AG08395 (cell line): ENCODE measurements at regions not wholly inside any gene's neighbourhood (a gene's known extent, or its start where the extent isn't known, plus 50 kb on each side); places are given as distances from the start of the nearest gene placed in this dataset.

ENCODE experiments used
- DNase-seq: peaks from one replicate; pipeline ENCODE4 v3.0.0; 2012; ENCODE audit warnings: mixed read lengths, low spot score

DNA sequence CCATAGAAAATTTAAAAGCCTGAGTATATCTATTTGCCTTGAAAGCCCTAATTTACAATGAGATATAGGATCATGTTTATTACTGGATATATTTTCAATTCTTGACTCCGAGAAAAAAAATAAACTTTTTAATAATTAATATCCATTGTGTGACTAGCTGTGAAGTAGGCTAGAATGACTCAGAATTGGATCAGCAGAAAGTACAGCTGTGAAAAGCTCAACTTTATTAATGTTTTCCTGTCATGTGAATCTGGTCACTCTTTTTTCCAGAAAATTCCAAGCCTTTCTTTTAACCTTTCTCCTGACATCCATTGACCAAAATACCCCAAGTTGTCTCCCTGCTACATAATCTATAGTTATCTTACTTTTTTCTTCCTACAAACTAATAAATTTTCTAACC is 171.8 kb upstream of the PACRGL start:
- peak; percentile 41 for DNase-seq

DNA sequence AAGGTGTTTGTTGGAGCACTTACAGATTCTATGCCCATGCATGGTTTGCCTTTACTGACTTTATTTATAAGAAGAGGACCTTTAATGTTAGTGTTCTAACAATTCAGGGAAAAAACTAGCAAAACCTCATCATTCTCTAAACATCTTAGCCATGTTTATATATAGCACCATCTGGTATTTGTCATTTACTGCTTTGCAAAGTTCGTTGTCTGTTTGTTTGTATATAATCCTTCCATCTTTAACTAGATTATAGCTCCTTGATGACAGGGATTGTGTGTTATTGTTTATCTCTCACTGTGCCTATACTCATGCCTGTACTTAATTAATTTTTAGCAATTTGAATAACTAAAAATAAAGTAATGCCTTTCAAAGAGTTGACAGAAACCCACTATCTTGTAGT is 170.6 kb upstream of the PACRGL start:
- no peak for DNase-seq

DNA sequence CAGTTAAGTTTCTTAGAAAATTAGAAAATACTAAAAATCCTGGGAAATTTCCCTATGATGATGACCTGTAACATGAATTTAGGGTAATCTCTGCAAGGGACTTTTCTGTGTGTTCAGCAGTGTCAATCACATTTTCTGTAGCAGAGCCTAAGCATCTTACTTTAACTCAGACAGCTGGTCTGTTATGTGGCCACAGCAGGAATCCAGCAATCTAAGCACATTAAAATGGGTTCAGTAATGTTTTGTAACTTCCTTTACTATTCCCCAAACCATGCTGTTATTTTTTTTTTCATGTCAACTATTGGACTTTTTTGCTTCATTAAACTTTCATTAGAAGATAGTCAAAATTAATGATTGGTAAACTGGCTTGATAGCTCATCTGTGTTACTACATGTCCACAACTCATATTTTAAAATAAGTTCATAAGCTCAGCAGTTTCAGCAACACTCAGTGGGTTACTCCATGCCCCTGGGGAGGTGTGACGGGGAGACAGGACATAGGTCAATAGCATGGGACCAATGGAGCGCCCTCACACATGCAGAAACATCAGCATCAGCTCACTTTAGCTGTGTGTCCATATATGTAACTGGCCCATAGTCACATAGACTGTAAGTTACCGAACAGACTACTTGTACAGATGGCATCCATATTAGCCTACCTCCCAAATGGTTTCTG is 168.0 kb upstream of the PACRGL start:
- DNase-seq, result no peak

DNA sequence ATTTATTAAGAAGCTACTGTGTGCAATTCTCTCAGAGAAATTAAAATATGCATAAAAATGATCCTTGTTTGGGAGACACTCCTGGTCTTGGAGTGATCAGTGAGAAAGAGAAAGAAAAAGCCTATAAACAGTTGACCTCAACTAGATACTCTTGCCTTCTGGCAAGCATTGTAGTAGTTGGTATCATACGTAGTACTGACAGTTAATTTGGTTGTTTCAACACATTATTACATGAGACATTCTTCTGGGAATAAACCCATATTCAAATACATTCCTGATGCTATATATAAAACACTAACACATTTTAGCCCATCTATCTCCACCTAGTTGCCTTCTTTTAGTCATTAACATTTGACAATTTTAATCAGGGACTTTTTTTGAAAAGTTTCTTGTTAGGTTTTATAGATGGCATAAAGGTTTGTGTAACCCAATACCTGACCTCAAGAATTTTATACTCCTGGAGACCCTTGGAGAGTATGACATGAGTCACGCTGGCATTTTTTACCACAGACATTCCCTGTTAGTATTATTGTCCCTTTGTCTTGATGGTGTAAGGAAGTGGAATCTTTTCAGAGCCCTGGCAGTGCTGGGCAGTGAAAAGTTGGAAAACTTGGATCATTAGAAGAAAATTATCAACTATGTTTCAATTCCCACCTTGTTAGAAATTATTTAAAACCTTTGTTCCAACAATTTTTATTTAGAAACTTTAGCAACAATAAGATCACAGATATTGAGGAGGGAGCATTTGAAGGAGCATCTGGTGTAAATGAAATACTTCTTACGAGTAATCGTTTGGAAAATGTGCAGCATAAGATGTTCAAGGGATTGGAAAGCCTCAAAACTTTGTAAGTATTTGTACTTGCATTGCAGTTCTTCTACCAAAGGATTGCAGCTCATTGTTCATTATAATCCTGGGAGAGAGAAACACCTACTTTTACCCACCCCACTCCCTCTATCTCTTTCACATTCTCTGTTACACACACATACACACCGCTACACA is 167.1 kb upstream of the PACRGL start:
- DNase-seq, result peak; percentile 60

DNA sequence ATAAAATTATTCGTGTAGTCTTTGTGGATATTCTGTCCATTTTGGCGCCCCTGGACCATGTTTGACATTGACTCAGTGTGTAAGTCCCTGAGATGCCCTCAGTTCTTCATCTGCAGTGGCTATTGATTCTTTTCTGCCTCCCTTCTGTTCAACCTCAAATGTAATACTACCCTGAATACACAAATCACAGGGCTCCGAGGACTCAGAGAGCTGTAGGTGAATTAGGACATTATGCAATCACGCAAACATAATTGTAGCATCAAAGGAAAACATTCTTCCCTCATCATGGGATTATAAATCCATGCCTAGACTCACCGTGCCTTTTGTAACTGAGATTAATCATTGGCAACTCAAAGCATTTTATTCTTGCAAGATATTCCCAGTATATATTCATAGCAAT is 161.4 kb upstream of the PACRGL start:
- DNase-seq, result no peak

DNA sequence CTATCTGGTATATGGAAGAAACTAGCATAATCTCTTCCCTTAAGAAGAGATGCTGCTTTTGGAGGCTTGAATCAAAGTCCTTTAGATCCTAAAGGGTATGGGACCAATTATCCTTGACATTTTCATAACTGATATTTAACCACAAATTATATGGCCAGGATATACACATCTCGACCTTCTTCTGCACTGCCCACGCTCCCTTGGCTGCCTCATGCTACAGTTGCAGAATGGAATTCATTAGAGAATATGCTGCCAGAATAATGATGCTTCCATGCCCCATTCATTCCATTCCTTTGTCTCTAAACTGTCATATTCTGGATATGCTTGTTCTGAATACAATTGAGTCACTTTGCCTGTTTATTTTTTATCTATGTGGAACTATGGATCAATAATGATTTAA is 157.1 kb upstream of the PACRGL start:
- no peak for DNase-seq

DNA sequence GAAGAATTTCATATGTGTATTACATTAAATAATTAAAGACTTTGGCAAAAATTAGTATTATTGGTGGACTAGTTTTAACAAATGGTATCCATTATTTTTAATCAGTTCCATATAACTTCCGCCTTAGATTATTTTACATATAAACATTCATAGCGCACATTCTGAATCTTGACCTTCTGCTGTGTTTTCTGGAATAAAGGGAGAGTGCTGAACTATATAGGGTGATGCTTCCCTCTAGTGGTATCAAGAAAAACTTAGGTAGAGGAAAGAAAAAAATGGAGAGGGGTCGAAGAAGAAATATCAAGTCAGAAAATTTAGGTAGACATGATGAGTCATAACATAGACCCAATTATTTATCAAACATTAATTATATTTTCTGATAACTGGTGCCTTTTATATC is 155.6 kb upstream of the PACRGL start:
- DNase-seq, result peak; percentile 46

DNA sequence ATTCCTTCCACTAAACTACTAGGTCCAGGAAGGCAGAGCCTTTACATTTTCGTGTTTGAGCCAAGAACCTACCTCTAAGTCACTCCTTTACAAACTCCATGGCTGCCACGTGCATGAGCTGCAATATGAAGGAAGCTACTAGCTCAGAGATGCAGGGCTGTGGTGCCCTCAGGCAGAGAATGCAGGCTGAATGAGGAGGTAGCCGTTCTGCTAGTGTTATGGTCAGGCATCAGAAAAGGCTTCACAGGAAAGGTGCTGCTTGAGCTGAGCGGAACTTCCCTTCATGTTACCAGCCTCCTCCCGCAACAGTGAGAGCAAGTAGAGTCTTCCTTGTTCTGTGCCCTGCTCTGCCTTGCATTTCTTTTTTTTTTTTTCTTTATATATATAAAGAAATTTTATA is 148.3 kb upstream of the PACRGL start:
- no peak for DNase-seq

DNA sequence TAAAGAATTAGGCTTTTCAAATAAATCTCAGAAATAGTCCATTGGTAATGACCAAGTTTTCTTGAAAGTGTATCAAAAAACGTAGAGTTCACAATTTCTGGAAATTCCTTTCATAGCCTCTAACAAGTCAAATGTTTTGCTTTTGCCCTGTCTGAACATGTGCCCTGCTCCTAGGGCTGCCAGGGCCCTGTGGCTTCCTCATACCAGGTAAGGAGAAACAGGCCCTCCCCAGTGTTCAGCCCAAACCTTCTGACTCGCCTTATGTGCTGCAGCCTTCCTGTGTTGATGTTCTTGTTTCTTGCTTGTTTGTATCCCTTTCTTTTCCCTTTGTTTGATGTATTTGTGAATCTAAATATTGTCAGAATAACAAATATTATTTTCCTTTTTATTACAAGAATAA is 146.1 kb upstream of the PACRGL start:
- no peak for DNase-seq

DNA sequence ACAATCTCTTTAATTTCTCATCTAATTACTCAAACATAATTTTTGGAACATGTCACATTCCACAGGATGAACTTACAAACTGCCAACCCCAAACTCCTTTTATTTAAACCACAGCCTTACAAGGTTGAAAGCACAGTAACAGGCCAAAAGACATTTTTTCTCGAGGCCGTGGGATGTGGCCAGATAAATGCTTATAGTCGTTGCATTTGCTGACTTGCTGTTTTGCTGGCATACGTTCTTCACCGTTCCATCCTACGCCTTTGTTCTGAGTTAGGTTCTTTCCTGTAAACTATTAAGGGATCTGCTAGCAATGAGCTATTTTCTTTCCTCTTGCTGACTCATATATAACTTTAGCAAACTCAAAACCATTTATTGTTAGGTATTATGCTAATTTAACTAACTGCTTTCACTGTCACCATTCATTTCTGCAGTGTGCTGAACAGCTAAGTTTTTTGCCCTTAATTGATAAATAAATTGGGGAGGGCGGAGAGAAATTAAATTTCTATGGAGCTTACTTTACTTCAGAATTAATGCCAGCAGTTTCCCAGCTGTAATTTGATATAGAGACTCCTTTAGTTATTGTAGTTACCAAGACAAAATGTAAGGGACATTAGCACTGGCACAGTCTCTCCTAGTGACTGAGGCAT is 135.1 kb upstream of the PACRGL start:
- no peak for DNase-seq

DNA sequence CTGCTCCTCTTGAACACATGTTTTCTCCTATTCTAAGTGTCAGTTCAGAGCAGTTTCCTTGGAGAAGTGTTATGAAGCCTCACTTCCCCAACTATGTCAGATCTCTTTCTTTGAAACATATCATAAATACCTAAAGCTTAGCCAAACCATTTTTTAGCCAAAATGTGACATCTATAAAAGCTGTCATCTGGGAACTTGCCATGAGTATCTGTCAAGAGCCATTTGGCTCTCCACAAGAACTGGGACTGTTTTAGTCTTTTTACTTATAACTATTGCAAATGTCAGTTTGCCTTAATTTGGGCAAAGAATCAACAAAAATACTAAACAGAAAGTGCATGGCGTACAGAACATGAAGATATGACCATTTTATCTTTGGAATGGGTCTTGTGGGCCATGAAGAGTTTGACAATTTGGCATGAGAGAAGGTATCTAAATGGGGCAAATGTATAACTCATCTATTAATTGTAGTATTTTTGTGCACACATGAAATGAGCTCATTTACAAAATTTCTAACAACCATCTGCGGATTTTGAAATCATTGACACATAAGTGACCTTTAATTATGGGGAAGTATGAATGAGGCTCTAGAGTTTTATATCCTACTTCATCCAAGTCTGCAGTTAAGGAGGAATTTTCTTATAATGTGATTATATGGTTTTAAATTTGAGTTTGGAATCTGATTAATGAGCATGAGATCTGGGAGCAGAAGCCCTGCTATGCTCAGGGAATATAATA is 129.1 kb upstream of the PACRGL start:
- DNase-seq, result no peak

DNA sequence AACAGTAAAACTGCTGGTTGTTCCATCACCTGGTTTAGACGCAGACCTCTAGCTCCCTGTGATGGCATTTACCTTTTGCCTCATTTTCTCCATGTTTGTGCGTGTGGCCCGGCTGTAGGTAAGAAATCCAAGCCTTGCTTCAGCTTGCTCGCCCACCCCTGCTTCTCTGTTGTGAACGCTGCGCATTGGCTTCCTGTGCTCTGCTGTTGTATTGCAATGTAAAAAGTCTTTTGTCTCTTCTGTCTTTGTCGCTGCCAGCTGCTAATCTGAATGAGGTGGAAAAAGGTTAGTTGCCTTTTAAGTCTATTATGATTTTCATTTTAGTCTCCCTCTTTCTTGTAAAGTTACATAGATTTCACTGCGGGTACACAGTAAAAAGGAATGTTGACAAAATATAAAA is 127.3 kb upstream of the PACRGL start:
- DNase-seq, result no peak

DNA sequence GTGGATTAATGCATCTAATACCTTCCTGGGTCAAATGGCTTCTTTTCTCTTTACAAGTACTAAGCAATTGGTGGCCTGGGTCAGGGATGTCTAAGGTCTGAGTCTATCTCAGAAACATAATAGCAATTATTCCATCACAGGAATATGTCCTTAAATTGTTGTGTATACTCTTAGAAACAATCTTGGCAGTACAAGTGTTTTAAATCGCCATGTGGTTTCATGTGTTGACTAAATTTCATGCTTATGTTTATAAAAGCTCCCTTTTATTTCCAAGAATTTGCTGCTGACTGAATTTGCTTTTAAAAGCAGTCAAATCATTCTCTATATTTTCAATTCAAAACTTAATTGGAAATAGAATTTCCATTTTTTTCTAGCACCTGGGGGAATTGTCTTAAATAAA is 125.3 kb upstream of the PACRGL start:
- no peak for DNase-seq

DNA sequence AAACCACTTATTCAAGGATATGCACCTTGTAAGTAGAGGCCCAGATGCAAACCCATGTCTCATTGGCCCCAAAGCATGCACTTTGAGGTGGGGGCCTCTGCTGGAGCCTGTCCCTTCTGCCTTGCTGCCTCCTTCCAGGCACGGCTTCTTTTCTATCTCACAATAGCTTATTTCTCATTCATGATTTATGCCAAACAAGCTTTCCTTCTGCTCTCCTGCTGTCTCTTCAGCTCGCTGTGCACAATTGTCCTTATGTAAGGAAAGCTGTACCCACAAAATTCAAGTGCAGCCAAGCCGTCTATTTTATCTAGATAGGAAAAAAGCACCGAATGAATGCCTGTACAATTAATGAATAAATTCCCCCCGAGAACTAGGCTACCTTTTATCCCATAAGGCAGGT is 124.8 kb upstream of the PACRGL start:
- DNase-seq, result no peak

DNA sequence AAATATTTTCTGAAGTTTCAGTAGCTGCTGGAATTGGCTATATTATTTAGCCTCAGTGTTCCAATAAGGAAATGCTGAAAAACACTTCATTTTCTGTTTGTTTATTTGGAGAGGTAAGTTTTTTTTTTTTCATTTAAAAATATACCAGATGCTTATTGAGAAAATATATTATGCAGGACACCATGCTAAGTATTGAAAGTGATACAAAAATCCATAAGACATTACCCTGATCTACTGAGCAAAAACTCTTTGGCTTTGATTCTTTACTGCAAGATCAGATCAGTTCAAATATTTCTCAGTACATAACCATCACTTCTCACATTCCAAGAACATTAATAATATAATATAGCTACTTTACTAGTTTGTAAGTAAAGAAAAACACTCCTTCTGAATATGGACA is 123.4 kb upstream of the PACRGL start:
- no peak for DNase-seq

DNA sequence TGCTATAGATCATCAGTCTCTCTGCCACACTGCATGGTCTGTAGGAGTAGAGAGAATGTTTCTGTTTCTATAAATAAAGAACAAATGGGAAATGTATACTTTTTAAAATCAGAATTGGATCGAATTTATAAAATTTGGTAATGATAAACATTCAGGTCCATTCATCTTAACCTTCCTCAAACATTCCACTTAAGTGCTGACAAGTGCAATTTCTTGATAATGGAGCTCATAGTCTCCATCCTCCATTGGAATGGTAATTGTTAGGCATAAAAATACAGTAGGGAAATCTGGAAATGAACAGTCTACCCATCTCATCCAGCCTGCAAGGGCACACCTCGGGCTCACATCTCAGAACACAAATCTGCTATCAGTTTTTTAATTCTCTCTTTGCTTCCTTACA is 122.6 kb upstream of the PACRGL start:
- DNase-seq, result no peak

DNA sequence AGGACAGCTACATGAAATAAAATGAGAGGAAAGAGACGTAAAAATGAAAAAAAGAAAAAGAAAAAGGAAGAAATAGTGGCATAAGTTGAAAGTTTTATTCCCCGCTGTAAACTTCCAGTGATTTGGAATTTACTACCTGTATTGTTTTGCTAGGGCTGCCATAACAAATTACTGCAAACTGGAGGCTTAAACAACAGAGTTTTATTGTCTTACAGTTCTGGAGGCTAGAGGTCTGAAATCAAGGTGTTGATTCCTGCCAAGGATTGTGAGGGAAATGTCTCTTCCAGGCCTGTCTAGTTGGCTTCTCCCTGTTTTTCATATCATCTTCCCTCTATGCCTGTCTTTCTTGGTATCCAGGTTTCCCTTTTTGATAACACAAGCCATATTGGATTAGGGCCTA is 119.4 kb upstream of the PACRGL start:
- no peak for DNase-seq

DNA sequence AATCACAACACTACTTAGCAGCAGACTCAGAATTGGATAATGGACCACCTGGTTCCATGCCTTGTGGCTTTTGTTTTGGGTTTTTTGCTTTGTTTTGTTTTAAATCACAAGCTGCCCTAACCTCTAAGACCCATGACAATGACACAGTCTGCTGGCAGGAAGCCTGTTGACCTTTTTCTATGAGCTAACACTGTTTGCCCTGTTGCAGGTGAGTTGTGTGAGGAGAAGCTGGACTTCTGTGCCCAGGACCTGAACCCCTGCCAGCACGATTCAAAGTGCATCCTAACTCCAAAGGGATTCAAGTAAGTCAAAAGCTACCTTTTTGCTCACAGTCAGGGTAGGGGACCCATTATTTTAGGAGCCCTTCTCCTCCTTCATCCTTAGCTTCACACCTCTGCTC is 110.8 kb upstream of the PACRGL start:
- DNase-seq, result no peak

DNA sequence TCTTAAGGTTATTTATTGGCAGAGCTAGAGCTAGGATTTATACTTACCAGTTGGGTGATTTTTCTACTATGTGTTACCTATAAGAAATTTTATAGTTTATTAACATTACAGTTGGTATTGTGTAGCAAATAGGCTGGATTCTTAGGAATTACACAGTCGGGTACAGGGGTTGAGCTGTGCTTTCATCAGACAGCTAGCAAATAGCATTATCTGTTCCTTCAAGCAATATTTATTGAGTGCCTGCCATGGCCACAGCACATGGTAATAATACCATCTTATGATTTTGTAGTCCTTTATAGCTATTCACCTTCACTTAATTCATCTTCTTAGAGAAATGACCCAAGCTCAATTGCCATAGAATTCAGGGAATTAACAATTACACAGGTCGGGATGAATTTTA is 109.4 kb upstream of the PACRGL start:
- no peak for DNase-seq

DNA sequence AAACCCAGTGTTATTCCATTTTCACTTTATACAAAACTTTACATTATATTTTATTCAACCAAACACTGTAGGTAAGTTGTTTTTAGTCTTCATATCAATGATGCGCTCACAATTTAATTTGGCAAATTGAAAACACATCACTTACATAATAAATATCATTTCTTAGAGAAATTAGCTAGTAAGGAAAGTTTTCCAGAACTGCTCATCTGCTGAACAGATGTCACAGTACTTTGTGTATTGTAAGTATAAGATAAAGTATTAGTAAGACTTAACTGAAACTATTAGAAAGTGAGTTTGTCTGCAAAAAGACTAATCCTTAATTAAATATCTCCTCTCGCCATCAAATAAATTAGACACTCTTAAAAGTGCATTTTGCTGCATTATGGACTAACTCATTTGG is 108.7 kb upstream of the PACRGL start:
- DNase-seq, result no peak

DNA sequence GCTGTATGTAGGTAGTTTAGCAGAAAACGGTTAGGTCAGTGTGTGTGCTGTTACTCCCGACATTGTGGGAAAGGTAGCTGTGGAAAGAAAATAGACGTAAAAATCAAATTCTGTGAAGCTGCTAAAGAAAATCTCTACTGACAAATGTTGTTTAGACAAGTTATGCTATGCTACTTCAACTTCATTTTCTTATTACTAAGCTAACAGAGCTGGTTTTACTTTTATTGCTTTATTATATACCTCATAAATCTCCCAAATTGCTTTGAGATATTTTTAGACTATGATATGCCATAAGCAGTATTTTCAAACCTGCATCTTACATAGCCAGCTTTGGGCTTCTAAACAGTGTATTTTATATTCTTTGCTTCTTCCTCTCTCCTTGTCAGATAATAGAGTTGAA is 108.2 kb upstream of the PACRGL start:
- no peak for DNase-seq

DNA sequence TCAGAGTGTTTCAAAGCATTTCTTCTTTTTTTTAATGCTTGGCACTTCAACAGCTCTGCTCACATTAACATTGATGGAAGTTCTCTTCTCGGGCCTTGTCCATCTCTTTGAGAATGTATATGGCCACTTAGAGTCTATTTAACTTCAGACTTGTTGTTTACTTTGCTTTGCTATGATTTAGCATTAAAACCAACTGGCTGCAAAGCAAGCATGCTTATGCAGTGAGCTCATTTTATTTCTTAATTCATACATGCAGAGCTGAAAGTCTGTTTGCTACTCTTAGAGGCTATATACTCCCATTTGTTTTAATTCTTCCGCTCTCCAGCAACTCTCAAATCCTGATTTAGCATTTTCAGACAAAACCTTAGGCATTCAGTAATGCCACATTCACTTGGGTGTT is 107.6 kb upstream of the PACRGL start:
- DNase-seq, result no peak
